NCI-H774 (cell line): ENCODE measurements at regions not wholly inside any gene's neighbourhood (a gene's known extent, or its start where the extent isn't known, plus 50 kb on each side); places are given as distances from the start of the nearest gene placed in this dataset.
"Not testable (repeated sequence)": the region's sequence is repeated elsewhere in the genome, so short reads cannot be mapped to it uniquely, and the experiment has no call there.

Experiments used
- DNase-seq: peaks from one replicate; lab custom pipeline; 2025; lab: John Stamatoyannopoulos, UW

GRCh38 chr2:240240017-240240734, 99.7 kb upstream of the OTOS start:
- no peak for DNase-seq

GRCh38 chr2:240240781-240241180, 100.3 kb upstream of the OTOS start:
- DNase-seq = no peak

GRCh38 chr2:240241572-240241971, 101.1 kb upstream of the OTOS start:
- no peak for DNase-seq

GRCh38 chr2:240243049-240243448, 102.6 kb upstream of the OTOS start:
- DNase-seq = not testable (repeated sequence)

- no peak for DNase-seq
These were observed 104.1 kb upstream of the OTOS start for GRCh38 chr2:240244543-240244942.

- DNase-seq = no peak
These were observed 104.7 kb upstream of the OTOS start for GRCh38 chr2:240245184-240245583.

GRCh38 chr2:240245706-240246105, 105.2 kb upstream of the OTOS start:
- DNase-seq = no peak

- no peak for DNase-seq
These were observed 105.8 kb upstream of the OTOS start for GRCh38 chr2:240246173-240246820.

GRCh38 chr2:240247241-240247867, 106.9 kb upstream of the OTOS start:
- no peak for DNase-seq

GRCh38 chr2:240247868-240248720, 107.6 kb upstream of the OTOS start:
- DNase-seq = no peak

- no peak for DNase-seq
These were observed 108.4 kb upstream of the OTOS start for GRCh38 chr2:240248721-240249422.

- DNase-seq = no peak
These were observed 109.1 kb upstream of the OTOS start for GRCh38 chr2:240249423-240250149.

GRCh38 chr2:240250150-240250984, 109.9 kb upstream of the OTOS start:
- no peak for DNase-seq

- peak; percentile 9 for DNase-seq
These were observed 110.8 kb upstream of the OTOS start for GRCh38 chr2:240250985-240251847.

GRCh38 chr2:240251848-240252190, 111.4 kb upstream of the OTOS start:
- DNase-seq = no peak

- no peak for DNase-seq
These were observed 111.9 kb upstream of the OTOS start for GRCh38 chr2:240252191-240252871.

GRCh38 chr2:240252872-240253511, 112.5 kb upstream of the OTOS start:
- DNase-seq = no peak

- DNase-seq = no peak
These were observed 113.2 kb upstream of the OTOS start for GRCh38 chr2:240253583-240254145.
